ENCODE measurements at regions not wholly inside any gene's neighbourhood (a gene's known extent, or its start where the extent isn't known, plus 50 kb on each side); places are given as distances from the start of the nearest gene placed in this dataset.
A peak's percentile ranks its signal among the peaks of the same experiment; 100 is the strongest.

- DNase-seq: no peak
Observed at GRCh38 chr1:218027152-218027551, 257.9 kb upstream of the RRP15 start.

DNA sequence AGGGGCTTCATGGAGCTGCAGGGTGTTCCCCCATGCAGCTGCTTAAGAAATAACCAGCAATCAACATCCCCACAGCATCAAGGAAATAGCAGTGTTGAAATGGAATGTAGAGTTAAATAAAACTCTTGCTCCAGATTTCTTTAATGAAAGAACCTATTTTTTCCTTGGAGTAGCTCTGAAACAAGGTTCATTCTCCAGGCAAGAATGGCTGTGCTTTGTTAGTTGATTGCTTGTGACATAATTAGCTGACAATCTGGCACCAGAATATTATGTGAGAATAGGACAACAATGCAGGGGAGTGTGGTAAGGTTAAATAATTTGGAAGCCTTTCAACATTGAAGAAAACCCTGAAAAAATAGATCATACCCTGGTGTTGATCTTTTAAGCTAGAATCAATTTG, 254.2 kb upstream of the RRP15 start:
- no peak for DNase-seq

DNA sequence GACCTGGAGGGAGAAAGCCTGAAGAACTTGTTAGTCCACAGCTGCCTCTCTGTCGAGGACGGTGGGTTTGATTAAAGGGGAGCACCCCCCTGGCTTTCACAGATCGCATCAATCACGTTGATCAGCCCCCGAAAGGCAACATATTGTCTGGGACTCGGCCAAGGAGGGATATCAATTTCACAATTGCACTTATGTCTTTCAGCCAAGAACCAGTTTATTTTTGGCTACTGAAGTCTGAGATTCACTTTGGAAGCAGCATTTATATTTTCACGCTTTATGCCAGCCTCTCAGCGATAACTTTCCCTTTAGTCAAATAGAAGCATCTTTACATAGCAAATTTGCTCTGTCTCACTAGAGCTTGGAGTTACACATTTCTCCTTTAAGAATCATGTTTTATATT, 253.2 kb upstream of the RRP15 start:
- no peak for DNase-seq

DNA sequence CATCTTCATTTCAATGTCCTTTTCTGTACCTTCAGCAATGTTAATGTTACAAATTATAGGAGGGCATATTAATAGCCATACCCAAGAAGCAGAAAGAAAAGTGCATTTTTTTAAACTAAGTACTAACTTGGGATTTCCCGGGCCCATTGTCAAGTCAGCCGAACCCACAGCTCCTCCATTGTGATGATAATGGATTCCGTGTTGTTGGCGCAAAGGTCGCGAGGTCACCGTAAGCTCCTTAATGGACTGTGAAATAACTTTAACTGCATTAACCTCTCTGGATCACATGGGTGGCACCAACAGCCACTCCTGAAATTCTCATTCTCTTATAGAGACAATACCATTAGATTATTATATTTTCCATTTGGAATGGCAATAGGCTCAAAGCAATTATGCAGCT, 250.6 kb upstream of the RRP15 start:
- no peak for DNase-seq

DNA sequence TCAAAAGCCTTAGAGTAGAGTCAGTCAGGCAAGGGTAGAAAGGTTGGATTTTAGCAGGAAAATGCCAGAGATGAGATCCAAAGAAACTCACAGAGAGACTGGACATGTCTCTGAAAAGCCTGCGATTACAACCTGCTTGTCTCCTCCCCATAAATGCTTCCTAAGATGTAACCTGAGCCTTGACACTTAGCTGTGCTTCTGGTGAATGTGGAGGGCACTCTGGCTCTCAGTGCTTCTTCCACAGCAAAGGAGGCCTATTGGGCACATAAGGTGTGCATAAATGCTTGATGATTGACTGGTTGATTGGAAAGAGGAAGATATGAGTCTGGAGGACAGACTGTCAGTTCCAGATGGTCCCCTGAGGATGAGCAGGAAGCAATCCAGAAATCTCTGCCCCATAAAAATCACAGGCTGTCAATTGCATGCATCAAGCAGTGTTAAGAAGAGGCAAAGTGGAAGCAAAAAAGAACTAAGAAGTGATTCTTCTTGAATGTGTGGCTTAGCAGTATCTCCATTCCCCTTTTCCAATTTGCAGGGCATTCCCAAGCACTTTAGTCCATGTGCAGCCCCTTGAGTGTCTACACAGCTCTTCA, 236.2 kb upstream of the RRP15 start:
- no peak for DNase-seq

DNA sequence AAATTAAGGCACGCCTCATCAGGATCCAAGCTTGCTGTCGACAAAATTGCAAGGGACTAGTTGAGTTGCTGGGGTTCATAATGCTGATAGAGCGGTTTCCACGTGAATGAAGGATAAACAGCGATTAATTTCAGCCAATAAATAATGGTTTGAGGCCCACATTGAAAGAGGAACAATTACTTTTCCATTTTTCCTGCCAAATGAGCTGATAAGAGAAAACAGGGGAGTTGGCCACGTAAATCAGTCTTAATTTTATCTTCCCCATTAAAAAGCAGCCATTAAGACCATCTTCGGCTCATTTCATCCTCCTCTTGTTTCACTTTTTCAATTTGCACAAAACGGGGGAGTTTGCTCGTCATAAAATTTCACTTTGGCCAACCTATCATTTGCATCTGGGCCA, 235.5 kb upstream of the RRP15 start:
- DNase-seq: no peak

- no peak for DNase-seq
Observed at GRCh38 chr1:218058730-218059129, 226.4 kb upstream of the RRP15 start.

GRCh38 chr1:218064426-218064825, 220.7 kb upstream of the RRP15 start:
- no peak for DNase-seq

DNA sequence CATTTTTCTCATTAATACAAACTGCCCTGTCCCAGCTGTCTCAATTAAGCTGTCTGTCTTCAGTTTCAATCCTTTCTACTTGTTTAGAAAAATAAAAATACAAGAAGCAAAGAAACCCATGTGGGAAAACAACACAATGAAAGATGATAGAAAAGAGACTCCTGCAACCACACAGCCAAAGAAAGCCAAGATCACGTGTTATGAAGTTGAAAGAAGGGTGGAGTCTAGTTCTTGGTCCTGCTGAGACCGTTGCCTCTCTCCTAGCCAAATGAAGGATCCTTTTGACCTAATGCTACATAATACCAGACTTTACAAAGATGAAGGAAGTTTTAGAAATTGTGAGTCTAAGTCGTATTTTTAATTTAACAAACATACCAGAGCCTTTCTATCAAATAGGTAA, 218.8 kb upstream of the RRP15 start:
- DNase-seq: no peak

DNA sequence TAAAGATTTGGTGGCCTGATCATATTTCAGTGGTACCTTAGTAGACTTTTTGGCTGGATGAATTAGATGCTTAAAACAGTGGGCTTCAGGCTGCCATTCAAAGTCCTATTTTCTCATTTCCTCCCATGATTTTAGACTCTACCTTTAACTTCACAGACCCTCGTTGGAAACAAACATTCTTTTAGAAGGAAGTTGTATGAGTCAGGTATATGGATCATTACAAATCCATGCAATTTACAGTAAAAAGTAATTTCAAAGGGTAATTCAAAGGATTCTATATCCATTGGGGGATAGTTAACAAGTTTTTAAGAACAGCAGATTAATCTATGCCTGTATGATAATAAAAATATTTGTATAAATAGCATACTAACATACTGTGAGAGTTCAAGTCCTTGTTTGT, 216.9 kb upstream of the RRP15 start:
- DNase-seq: no peak

GRCh38 chr1:218069180-218069579, 215.9 kb upstream of the RRP15 start:
- DNase-seq: no peak

GRCh38 chr1:218073062-218073461, 212.0 kb upstream of the RRP15 start:
- DNase-seq: no peak

GRCh38 chr1:218078916-218079315, 206.2 kb upstream of the RRP15 start:
- no peak for DNase-seq

DNA sequence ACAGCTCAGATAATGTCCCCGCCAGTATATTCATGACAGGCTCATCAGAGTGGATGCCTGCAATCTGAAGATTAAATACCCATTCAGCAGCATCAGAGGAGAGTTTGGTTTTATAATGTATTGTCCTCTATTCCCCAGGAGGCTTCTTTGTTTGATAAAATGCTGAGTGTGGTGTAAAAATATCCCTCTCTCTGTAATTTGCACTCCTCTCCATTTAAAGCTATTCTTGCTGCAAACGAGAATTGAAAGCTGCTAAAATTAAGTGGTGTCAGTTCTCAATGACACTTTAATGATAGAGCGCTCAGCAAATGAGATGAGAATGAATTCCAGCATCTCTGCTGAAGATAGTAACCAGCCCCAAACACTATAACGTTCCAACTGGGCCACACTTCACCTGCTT, 205.7 kb upstream of the RRP15 start:
- DNase-seq: peak; percentile 92

GRCh38 chr1:218079820-218080219, 205.3 kb upstream of the RRP15 start:
- no peak for DNase-seq

DNA sequence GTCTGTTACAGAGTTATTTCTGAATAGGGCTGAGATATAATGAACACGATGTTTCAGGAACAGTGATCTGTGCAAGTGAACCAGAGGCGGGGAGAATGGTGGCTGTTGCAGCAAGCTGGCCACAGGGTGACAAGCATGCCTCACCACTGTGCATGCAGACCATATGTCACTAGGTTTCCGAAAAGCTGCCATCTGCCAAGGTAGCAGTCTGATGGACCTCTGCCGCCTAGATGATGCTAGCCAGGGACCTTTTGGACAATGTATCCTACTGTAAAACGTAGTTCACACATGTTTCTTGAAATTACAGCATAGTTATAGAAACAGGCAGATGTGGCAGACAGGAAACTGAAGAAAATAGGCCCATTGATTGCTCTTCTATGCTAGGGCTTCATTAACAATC, 204.2 kb upstream of the RRP15 start:
- DNase-seq: no peak

GRCh38 chr1:218081358-218081757, 203.7 kb upstream of the RRP15 start:
- DNase-seq: no peak

GRCh38 chr1:218090459-218090858, 194.6 kb upstream of the RRP15 start:
- no peak for DNase-seq

DNA sequence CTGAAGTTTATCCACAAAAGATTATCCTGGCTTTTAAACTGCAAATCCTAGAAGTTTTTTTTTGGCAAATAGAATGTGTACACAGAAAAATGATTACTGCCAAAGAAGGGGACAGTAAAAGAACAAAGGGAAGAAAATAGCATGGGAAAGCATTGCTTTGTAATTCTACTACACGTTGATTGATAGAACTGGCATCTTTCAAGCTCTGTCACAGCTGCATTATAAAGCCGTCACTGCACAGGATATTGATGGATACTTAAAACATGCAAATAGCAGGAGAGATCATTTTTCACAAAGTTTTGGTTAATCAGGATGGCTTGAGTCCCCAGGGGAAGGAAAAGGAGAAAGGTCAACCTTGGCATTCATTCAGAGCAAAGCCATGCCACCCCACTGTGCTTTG, 183.7 kb upstream of the RRP15 start:
- no peak for DNase-seq

DNA sequence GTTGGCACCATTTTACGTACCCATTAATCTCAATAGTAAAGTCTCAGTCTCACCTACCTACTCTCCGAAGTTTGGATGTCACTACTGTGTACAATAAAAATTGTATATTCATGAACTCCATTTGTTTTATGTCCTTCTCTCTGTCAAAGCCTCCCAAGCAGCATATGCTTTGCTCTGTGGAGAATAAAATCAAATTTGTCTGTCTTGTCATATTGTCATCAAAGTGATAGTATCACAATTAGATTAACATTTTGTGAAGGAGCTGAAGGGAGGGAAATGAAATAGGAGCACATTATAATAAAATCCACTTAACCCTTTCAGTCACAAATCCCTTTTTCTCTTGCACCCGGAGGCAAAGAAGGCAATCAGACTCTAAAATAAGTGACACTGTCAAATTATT, 177.1 kb upstream of the RRP15 start:
- DNase-seq: no peak

- DNase-seq: no peak
Observed at GRCh38 chr1:218112862-218113261, 172.2 kb upstream of the RRP15 start.

- DNase-seq: no peak
Observed at GRCh38 chr1:218123968-218124367, 161.1 kb upstream of the RRP15 start.

DNA sequence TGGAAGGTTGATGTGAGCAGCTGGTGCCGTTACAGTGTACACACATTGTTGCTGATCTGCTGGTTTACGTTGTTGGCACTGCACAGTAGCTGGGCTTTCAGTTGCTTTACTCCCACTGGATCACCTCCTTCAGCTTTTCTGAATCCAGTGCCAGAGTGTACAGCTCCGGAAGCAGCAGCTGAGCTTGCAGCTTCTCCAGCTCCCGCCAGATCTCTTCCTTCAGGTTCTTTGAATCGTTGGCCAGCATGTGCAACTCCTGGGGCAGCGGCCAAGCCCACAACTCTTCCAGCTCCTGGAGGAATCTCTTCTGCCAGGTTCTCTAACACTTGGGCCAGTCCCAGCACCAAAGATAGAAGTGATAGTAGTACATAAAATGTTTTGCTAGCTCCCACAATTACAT, 149.7 kb upstream of the RRP15 start:
- DNase-seq: no peak

DNA sequence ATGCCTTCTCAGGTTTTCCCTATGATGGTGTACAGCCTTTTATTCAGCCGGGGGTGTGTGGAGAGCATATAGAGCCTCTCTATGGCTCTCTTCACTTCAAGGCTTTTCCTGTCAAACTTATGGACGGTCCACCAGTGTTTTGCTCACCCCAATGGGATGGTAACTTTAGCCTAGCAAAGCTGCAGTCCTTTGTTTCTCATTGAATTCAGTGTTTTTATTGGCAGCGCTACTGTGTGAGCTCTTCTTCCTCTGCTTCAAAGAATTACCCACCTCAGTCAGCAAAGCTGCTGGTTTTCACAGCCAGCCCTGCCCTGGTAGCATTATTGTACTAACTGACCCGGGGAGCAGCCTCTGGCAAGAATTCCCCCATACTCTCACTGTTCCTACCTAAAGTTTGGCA, 145.3 kb upstream of the RRP15 start:
- no peak for DNase-seq

GRCh38 chr1:218156595-218156994, 128.5 kb upstream of the RRP15 start:
- DNase-seq: no peak

- no peak for DNase-seq
Observed at GRCh38 chr1:218163371-218163770, 121.7 kb upstream of the RRP15 start.
